DMS114 treated with DMSO at 0.1 percent for 48 hours (cell line): ENCODE measurements at regions not wholly inside any gene's neighbourhood (a gene's known extent, or its start where the extent isn't known, plus 50 kb on each side); places are given as distances from the start of the nearest gene placed in this dataset.

Source experiments
- DNase-seq: peaks from one replicate; lab custom pipeline; 2025; ENCODE audit not compliant: unreplicated experiment; lab: John Stamatoyannopoulos, UW

- DNase-seq = no peak
Observed at GRCh38 chr5:171625646-171626045, 160.0 kb upstream of the SMIM23 start.

GRCh38 chr5:171627936-171628632, 157.5 kb upstream of the SMIM23 start:
- DNase-seq = no peak

- DNase-seq = no peak
Observed at GRCh38 chr5:171628633-171628974, 157.0 kb upstream of the SMIM23 start.

GRCh38 chr5:171629221-171629620, 156.4 kb upstream of the SMIM23 start:
- DNase-seq = no peak

GRCh38 chr5:171629628-171630349, 155.8 kb upstream of the SMIM23 start:
- DNase-seq = peak; percentile 82

- DNase-seq = no peak
Observed at GRCh38 chr5:171630350-171631065, 155.1 kb upstream of the SMIM23 start.

GRCh38 chr5:171632616-171633015, 153.0 kb upstream of the SMIM23 start:
- DNase-seq = no peak

- no peak for DNase-seq
Observed at GRCh38 chr5:171633776-171634470, 151.7 kb upstream of the SMIM23 start.

GRCh38 chr5:171634511-171634910, 151.1 kb upstream of the SMIM23 start:
- DNase-seq = no peak

GRCh38 chr5:171635028-171635427, 150.6 kb upstream of the SMIM23 start:
- no peak for DNase-seq

- no peak for DNase-seq
Observed at GRCh38 chr5:171635561-171636245, 149.9 kb upstream of the SMIM23 start.

- no peak for DNase-seq
Observed at GRCh38 chr5:171637811-171638210, 147.8 kb upstream of the SMIM23 start.

GRCh38 chr5:171639205-171639621, 146.4 kb upstream of the SMIM23 start:
- no peak for DNase-seq

GRCh38 chr5:171639966-171640365, 145.7 kb upstream of the SMIM23 start:
- no peak for DNase-seq

- no peak for DNase-seq
Observed at GRCh38 chr5:171640480-171640879, 145.1 kb upstream of the SMIM23 start.

- DNase-seq = no peak
Observed at GRCh38 chr5:171641891-171642290, 143.7 kb upstream of the SMIM23 start.

GRCh38 chr5:171642894-171643293, 142.7 kb upstream of the SMIM23 start:
- DNase-seq = no peak

- DNase-seq = no peak
Observed at GRCh38 chr5:171644536-171644935, 141.1 kb upstream of the SMIM23 start.

GRCh38 chr5:171646102-171647042, 139.2 kb upstream of the SMIM23 start:
- no peak for DNase-seq
